Endodermal cell (in vitro differentiated cells): ENCODE measurements at regions not wholly inside any gene's neighbourhood (a gene's known extent, or its start where the extent isn't known, plus 50 kb on each side); places are given as distances from the start of the nearest gene placed in this dataset.
A peak's percentile ranks its signal among the peaks of the same experiment; 100 is the strongest.

Source experiments
- DNase-seq: peaks from one replicate; pipeline ENCODE4 v3.0.0-alpha.2; 2017
- H3K27ac ChIP-seq: 2 replicates; pipeline ENCODE4 v1.5.1; 2013; ENCODE audit warnings: mild to moderate bottlenecking, low read depth, low read length, moderate library complexity
- H3K27me3 ChIP-seq: 2 replicates; pipeline ENCODE4 v1.6.1; 2013; ENCODE audit warnings: mild to moderate bottlenecking, low read length, moderate library complexity; ENCODE audit not compliant: insufficient read depth, control insufficient read depth, poor library complexity, severe bottlenecking
- H3K36me3 ChIP-seq: 2 replicates; pipeline ENCODE4 v1.7.0; 2013; ENCODE audit warnings: mild to moderate bottlenecking, low read length, moderate library complexity; ENCODE audit not compliant: control insufficient read depth, insufficient read depth
- H3K4me1 ChIP-seq: one replicate; pipeline ENCODE4 v1.7.0; 2013; ENCODE audit warnings: low read length; ENCODE audit not compliant: control insufficient read depth, insufficient read depth
- H3K4me3 ChIP-seq: 2 replicates; pipeline ENCODE4 v1.5.1; 2013; ENCODE audit warnings: mild to moderate bottlenecking, low read length, moderate library complexity
- H3K9ac ChIP-seq: 2 replicates; pipeline ENCODE4 v1.6.1; 2013; ENCODE audit warnings: mild to moderate bottlenecking, low read length, moderate library complexity; ENCODE audit not compliant: poor library complexity, severe bottlenecking; ENCODE audit errors: extremely low read depth
- H3K9me3 ChIP-seq: 2 replicates; pipeline ENCODE4 v1.6.1; 2013; ENCODE audit warnings: mild to moderate bottlenecking, low read length, moderate library complexity; ENCODE audit not compliant: control insufficient read depth
- H3K27ac Mint-ChIP-seq: 2 replicates; pipeline ENCODE4 v1.8.0; 2020; ENCODE audit warnings: mixed read lengths
- H3K27me3 Mint-ChIP-seq: 2 replicates; pipeline ENCODE4 v1.8.0; 2021; ENCODE audit warnings: mild to moderate bottlenecking, mixed read lengths; ENCODE audit not compliant: insufficient read depth
- H3K36me3 Mint-ChIP-seq: 2 replicates; pipeline ENCODE4 v1.8.0; 2020; ENCODE audit warnings: low read depth, mixed read lengths
- H3K4me1 Mint-ChIP-seq: 2 replicates; pipeline ENCODE4 v1.8.0; 2020; ENCODE audit warnings: mixed read lengths
- H3K4me3 Mint-ChIP-seq: 2 replicates; pipeline ENCODE4 v1.8.0; 2020; ENCODE audit warnings: mild to moderate bottlenecking, moderate library complexity, mixed read lengths
- H3K9me3 Mint-ChIP-seq: 2 replicates; pipeline ENCODE4 v1.8.0; 2020; ENCODE audit warnings: mild to moderate bottlenecking, mixed read lengths
- CTCF ChIP-seq: fragments of 200-600 bp; sonication (generic); conservative IDR thresholded peaks from 2 replicates; pipeline ENCODE4 v1.5.0; 2021; ENCODE audit warnings: antibody characterized with exemption, mild to moderate bottlenecking
- whole genome bisulfite sequencing, 2 experiments: methylation state at CpG; one replicate each; pipeline versions ENCODE4 v1.1.5 to v1.1.7; 2013; ENCODE audit warnings: missing lambda C conversion rate in 2 of 2, mixed read lengths in 1 of 2; ENCODE audit not compliant: insufficient coverage in 1 of 2, insufficient read length in 1 of 2; 5-methylcytosine and 5-hydroxymethylcytosine counted together

- Mint-ChIP-seq H3K4me3 (no peak overlapping the region), H3K27ac (no peak overlapping the region), H3K36me3 (no peaks in the 10 kb centered on the region), H3K27me3 (peaks cover 3% of the 10 kb centered on the region), H3K4me1 (no peaks in the 10 kb centered on the region), H3K9me3 (no peaks in the 10 kb centered on the region)
- Histone ChIP-seq H3K4me1 (no peaks in the 10 kb centered on the region), H3K27me3 (no peaks in the 10 kb centered on the region), H3K9me3 (no peaks in the 10 kb centered on the region), H3K36me3 (no peaks in the 10 kb centered on the region), H3K4me3 (no peak overlapping the region), H3K9ac (no peak overlapping the region), H3K27ac (peak overlapping the region; percentile 57)
- TF ChIP-seq CTCF: no peak
- no peak for DNase-seq
- WGBS, 2 experiments: 90 to 96% methylated on average over 22 of the region's 22 CpGs
Observed at GRCh38 chr22:48866906-48867681, 960.6 kb downstream of the BRD1 start.

DNA sequence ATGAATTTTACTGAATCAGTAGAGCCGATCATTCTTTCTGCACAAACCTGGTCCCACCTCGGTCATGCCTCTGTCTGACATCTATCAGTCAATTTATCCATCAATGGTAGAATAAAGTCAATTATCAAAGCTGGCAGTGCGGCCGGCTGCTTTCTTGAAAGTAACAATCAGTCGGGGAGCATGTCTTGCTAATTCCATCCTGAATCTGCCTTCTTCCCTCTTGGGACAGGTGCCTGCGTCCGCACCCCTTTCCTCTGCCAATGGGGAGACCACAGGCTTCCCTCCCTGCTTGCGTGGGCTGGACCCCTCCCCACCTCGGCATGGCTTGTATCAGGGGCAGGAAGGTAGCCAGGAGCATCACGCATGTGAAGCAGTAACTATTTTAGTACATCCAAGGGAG is 962.9 kb downstream of the BRD1 start:
- Histone ChIP-seq H3K27ac (no peak overlapping the region), H3K27me3 (no peaks in the 10 kb centered on the region), H3K36me3 (no peaks in the 10 kb centered on the region), H3K9me3 (no peaks in the 10 kb centered on the region), H3K4me1 (no peaks in the 10 kb centered on the region), H3K4me3 (no peak overlapping the region), H3K9ac (no peak overlapping the region)
- H3K4me1 Mint-ChIP-seq: no peaks in the 10 kb centered on the region
- no peak for TF ChIP-seq CTCF
- H3K9me3 Mint-ChIP-seq: no peaks in the 10 kb centered on the region
- H3K27ac Mint-ChIP-seq: no peak overlapping the region
- H3K36me3 Mint-ChIP-seq: no peaks in the 10 kb centered on the region
- H3K4me3 Mint-ChIP-seq: no peak overlapping the region
- peaks cover 8% of the 10 kb centered on the region for H3K27me3 Mint-ChIP-seq
- DNase-seq: peak; percentile 24
- 89 to 94% methylated on average over 5 to 10 of the region's 10 CpGs for WGBS, 2 experiments

GRCh38 chr22:48863965-48864528 is 963.6 kb downstream of the BRD1 start:
- no peaks in the 10 kb centered on the region for H3K36me3 ChIP-seq
- H3K27ac Mint-ChIP-seq: no peak overlapping the region
- H3K4me1 ChIP-seq: no peaks in the 10 kb centered on the region
- no peak overlapping the region for H3K4me3 ChIP-seq
- no peak for TF ChIP-seq CTCF
- WGBS, 2 experiments: 90 to 92% methylated on average over 7 of the region's 7 CpGs
- H3K4me1 Mint-ChIP-seq: no peaks in the 10 kb centered on the region
- H3K9me3 Mint-ChIP-seq: no peaks in the 10 kb centered on the region
- H3K27me3 Mint-ChIP-seq: peaks cover 8% of the 10 kb centered on the region
- H3K27me3 ChIP-seq: no peaks in the 10 kb centered on the region
- DNase-seq: peak; percentile 29
- H3K9ac ChIP-seq: no peak overlapping the region
- no peak overlapping the region for H3K4me3 Mint-ChIP-seq
- H3K9me3 ChIP-seq: no peaks in the 10 kb centered on the region
- no peaks in the 10 kb centered on the region for H3K36me3 Mint-ChIP-seq
- no peak overlapping the region for H3K27ac ChIP-seq
